ENCODE measurements at regions not wholly inside any gene's neighbourhood (a gene's known extent, or its start where the extent isn't known, plus 50 kb on each side); places are given as distances from the start of the nearest gene placed in this dataset.
"Not testable (repeated sequence)": the region's sequence is repeated elsewhere in the genome, so short reads cannot be mapped to it uniquely, and the experiment has no call there.

DNA sequence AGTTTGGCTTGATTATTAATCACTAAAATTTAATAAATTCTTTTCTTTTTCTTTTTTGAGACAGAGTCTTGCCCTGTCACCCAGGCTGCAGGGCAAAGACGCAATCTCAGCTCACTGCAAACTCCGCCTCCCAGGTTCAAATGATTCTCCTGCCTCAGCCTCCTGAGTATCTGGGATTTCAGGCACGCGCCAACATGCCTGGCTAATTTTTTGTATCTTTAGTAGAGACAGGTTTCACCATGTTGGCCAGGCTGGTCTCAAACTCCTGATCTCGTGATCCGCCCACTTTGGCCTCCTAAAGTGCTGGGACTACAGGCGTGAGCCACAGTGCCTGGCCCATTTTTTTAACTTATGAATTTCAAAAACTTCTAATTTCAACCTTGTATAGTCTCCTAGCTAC, 215.6 kb upstream of the RBBP8 start:
- not testable (repeated sequence) for H3K4me1 ChIP-seq (ENCODE audit: control insufficient read depth in 3 of 3, insufficient read depth in 2 of 3, low read depth in 1 of 3, low read length in 2 of 3); H3K4me3 ChIP-seq (ENCODE audit: low read depth in 1 of 3, low read length in 3 of 3); DNase-seq; FAIRE-seq; H3K27ac ChIP-seq (ENCODE audit: low read depth in 1 of 3, low read length in 2 of 3); H3K9me3 ChIP-seq (ENCODE audit: control insufficient read depth in 2 of 2, insufficient read depth in 1 of 2, low read depth in 1 of 2, low read length in 1 of 2); H3K27me3 ChIP-seq (ENCODE audit: control insufficient read depth in 3 of 3, insufficient read depth in 3 of 3, low read length in 3 of 3); H3K36me3 ChIP-seq (ENCODE audit: control insufficient read depth in 3 of 3, insufficient read depth in 2 of 3, low read depth in 1 of 3, low read length in 3 of 3)
- WGBS, 3 donors, result 94 to 95% (median 95%) methylated on average over 7 of the region's 7 CpGs

DNA sequence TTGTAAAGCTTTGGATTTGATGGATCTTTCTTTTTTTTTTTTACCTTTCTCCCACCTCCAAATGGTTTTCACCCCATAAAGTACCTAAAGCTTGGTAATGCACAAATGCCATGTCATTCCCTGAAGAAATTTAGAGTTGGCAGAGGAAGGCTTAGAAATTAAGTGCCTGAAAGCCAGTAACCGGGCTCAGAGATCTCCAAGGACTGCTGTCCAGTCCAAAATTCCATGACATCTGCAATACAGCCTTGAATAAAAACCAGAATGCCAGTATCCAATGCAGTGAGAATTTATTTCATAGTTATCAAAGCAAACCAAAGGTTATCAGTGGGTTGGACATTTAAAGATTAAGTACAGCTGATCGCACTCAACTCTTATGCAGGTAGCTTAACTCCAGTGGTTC, 209.9 kb upstream of the RBBP8 start:
- Histone ChIP-seq H3K36me3 (ENCODE audit: control insufficient read depth in 3 of 3, insufficient read depth in 2 of 3, low read depth in 1 of 3, low read length in 3 of 3) (no peaks in the 10 kb centered on the region), H3K27me3 (ENCODE audit: control insufficient read depth in 3 of 3, insufficient read depth in 3 of 3, low read length in 3 of 3) (peaks cover 0 to 2% (median 0%) of the 10 kb centered on the region in 3 donors), H3K4me3 (ENCODE audit: low read depth in 1 of 3, low read length in 3 of 3) (no peak overlapping the region), H3K9me3 (ENCODE audit: control insufficient read depth in 2 of 2, insufficient read depth in 1 of 2, low read depth in 1 of 2, low read length in 1 of 2) (peaks cover 0 to 4% of the 10 kb centered on the region in 2 donors), H3K27ac (ENCODE audit: low read depth in 1 of 3, low read length in 2 of 3) (peak overlapping the region in 1 of 3 donors; percentile 93), H3K4me1 (ENCODE audit: control insufficient read depth in 3 of 3, insufficient read depth in 2 of 3, low read depth in 1 of 3, low read length in 2 of 3) (peaks cover 0 to 29% (median under 1%) of the 10 kb centered on the region in 3 donors)
- FAIRE-seq (no peak), DNase-seq (no peak)
- 63 to 72% (median 67%) methylated on average over 2 of the region's 2 CpGs for WGBS, 3 donors

GRCh38 chr18:22723773-22724172, 209.4 kb upstream of the RBBP8 start:
- peak overlapping the region in 1 of 3 donors; percentile 93 for H3K27ac ChIP-seq (ENCODE audit: low read depth in 1 of 3, low read length in 2 of 3)
- 46 to 83% (median 80%) methylated on average over 2 of the region's 2 CpGs for WGBS, 3 donors
- peaks cover 0 to 34% (median 3%) of the 10 kb centered on the region in 3 donors for H3K4me1 ChIP-seq (ENCODE audit: control insufficient read depth in 3 of 3, insufficient read depth in 2 of 3, low read depth in 1 of 3, low read length in 2 of 3)
- no peak overlapping the region for H3K4me3 ChIP-seq (ENCODE audit: low read depth in 1 of 3, low read length in 3 of 3)
- H3K9me3 ChIP-seq (ENCODE audit: control insufficient read depth in 2 of 2, insufficient read depth in 1 of 2, low read depth in 1 of 2, low read length in 1 of 2), result peaks cover 0 to 4% of the 10 kb centered on the region in 2 donors
- no peaks in the 10 kb centered on the region for H3K36me3 ChIP-seq (ENCODE audit: control insufficient read depth in 3 of 3, insufficient read depth in 2 of 3, low read depth in 1 of 3, low read length in 3 of 3)
- FAIRE-seq (no peak), DNase-seq (peak in 1 of 2 donors; percentile 79)
- H3K27me3 ChIP-seq (ENCODE audit: control insufficient read depth in 3 of 3, insufficient read depth in 3 of 3, low read length in 3 of 3), result peaks cover 0 to 2% (median 0%) of the 10 kb centered on the region in 3 donors

- FAIRE-seq, result no peak
- H3K27me3 ChIP-seq (ENCODE audit: control insufficient read depth in 3 of 3, insufficient read depth in 3 of 3, low read length in 3 of 3), result no peaks in the 10 kb centered on the region
- H3K4me1 ChIP-seq (ENCODE audit: control insufficient read depth in 3 of 3, insufficient read depth in 2 of 3, low read depth in 1 of 3, low read length in 2 of 3), result peaks cover 0 to 39% (median 3%) of the 10 kb centered on the region in 3 donors
- DNase-seq, result no peak
- no peak overlapping the region for H3K27ac ChIP-seq (ENCODE audit: low read depth in 1 of 3, low read length in 2 of 3)
- H3K9me3 ChIP-seq (ENCODE audit: control insufficient read depth in 2 of 2, insufficient read depth in 1 of 2, low read depth in 1 of 2, low read length in 1 of 2), result peaks cover 0 to 4% of the 10 kb centered on the region in 2 donors
- H3K4me3 ChIP-seq (ENCODE audit: low read depth in 1 of 3, low read length in 3 of 3), result no peak overlapping the region
- no peaks in the 10 kb centered on the region for H3K36me3 ChIP-seq (ENCODE audit: control insufficient read depth in 3 of 3, insufficient read depth in 2 of 3, low read depth in 1 of 3, low read length in 3 of 3)
- 68 to 81% (median 77%) methylated on average over 2 of the region's 2 CpGs for WGBS, 3 donors
Observed at GRCh38 chr18:22726469-22726868, 206.7 kb upstream of the RBBP8 start.

GRCh38 chr18:22728016-22728415, 205.1 kb upstream of the RBBP8 start:
- Histone ChIP-seq H3K9me3 (ENCODE audit: control insufficient read depth in 2 of 2, insufficient read depth in 1 of 2, low read depth in 1 of 2, low read length in 1 of 2) (peaks cover 0 to 4% of the 10 kb centered on the region in 2 donors), H3K4me1 (ENCODE audit: control insufficient read depth in 3 of 3, insufficient read depth in 2 of 3, low read depth in 1 of 3, low read length in 2 of 3) (peaks cover 0 to 35% (median 3%) of the 10 kb centered on the region in 3 donors), H3K27ac (ENCODE audit: low read depth in 1 of 3, low read length in 2 of 3) (peak overlapping the region in 1 of 3 donors; percentile 80), H3K4me3 (ENCODE audit: low read depth in 1 of 3, low read length in 3 of 3) (no peak overlapping the region), H3K36me3 (ENCODE audit: control insufficient read depth in 3 of 3, insufficient read depth in 2 of 3, low read depth in 1 of 3, low read length in 3 of 3) (no peaks in the 10 kb centered on the region), H3K27me3 (ENCODE audit: control insufficient read depth in 3 of 3, insufficient read depth in 3 of 3, low read length in 3 of 3) (no peaks in the 10 kb centered on the region)
- DNase-seq, result peak; percentile 74 to 90
- no peak for FAIRE-seq

DNA sequence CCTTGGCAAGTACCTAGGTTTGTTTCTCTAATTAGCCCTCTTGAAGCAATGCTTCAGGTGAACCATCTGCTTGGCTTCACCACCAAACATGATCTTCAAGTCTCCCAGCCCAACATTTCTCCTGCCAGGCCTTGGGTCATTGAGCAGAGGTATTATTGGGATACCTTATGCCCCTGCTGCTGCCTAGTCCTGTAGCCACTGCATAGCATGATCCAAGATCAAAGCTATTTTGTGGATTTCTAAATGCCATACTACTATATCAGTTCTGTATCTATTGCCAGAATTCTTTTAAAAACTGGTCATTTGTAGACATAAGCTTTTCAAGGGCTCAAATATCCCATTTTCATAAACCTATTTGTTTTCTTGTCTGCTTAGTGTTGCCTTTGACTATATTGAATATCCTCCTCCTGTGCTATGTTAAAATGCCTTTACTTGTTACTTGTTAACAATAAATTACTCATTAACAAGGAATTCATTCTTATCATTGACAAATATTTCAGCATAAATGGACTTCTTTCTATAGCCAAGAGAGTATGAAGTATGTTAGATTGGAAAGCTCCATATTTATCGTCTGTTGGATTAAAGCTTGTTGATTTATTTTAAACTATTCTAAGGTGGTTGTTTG, 204.5 kb upstream of the RBBP8 start:
- H3K36me3 ChIP-seq (ENCODE audit: control insufficient read depth in 3 of 3, insufficient read depth in 2 of 3, low read depth in 1 of 3, low read length in 3 of 3), result no peaks in the 10 kb centered on the region
- no peak for FAIRE-seq
- no peak overlapping the region for H3K4me3 ChIP-seq (ENCODE audit: low read depth in 1 of 3, low read length in 3 of 3)
- WGBS, 3 donors, result 11 to 30% (median 18%) methylated on average over 1 of the region's 1 CpG
- peaks cover 0 to 29% (median 3%) of the 10 kb centered on the region in 3 donors for H3K4me1 ChIP-seq (ENCODE audit: control insufficient read depth in 3 of 3, insufficient read depth in 2 of 3, low read depth in 1 of 3, low read length in 2 of 3)
- peak in 1 of 2 donors; percentile 38 for DNase-seq
- H3K27me3 ChIP-seq (ENCODE audit: control insufficient read depth in 3 of 3, insufficient read depth in 3 of 3, low read length in 3 of 3), result no peaks in the 10 kb centered on the region
- H3K27ac ChIP-seq (ENCODE audit: low read depth in 1 of 3, low read length in 2 of 3), result peak overlapping the region in 1 of 3 donors; percentile 80
- peaks cover 0 to 4% of the 10 kb centered on the region in 2 donors for H3K9me3 ChIP-seq (ENCODE audit: control insufficient read depth in 2 of 2, insufficient read depth in 1 of 2, low read depth in 1 of 2, low read length in 1 of 2)

DNA sequence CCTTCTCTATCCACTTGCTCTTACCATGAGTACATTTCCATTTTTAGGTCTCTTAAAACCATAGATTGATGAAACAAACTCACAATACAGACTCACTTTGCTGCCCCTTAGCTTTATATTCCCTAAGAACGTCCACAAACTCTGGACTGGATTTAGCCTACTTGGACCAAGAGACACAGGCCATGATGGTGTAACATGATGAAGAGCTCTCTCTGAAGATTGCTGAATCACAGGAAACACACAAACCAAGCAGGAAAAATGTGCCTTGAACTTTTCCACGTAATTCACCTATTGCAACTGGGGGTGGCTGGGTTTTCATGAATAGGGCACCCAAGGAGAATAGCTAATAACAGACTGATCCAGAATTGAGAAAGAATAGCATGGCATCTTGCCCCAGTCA, 201.7 kb upstream of the RBBP8 start:
- Histone ChIP-seq H3K4me3 (ENCODE audit: low read depth in 1 of 3, low read length in 3 of 3) (no peak overlapping the region), H3K9me3 (ENCODE audit: control insufficient read depth in 2 of 2, insufficient read depth in 1 of 2, low read depth in 1 of 2, low read length in 1 of 2) (no peaks in the 10 kb centered on the region), H3K4me1 (ENCODE audit: control insufficient read depth in 3 of 3, insufficient read depth in 2 of 3, low read depth in 1 of 3, low read length in 2 of 3) (peaks cover 0 to 19% (median 3%) of the 10 kb centered on the region in 3 donors), H3K27ac (ENCODE audit: low read depth in 1 of 3, low read length in 2 of 3) (no peak overlapping the region), H3K36me3 (ENCODE audit: control insufficient read depth in 3 of 3, insufficient read depth in 2 of 3, low read depth in 1 of 3, low read length in 3 of 3) (no peaks in the 10 kb centered on the region), H3K27me3 (ENCODE audit: control insufficient read depth in 3 of 3, insufficient read depth in 3 of 3, low read length in 3 of 3) (no peaks in the 10 kb centered on the region)
- no peak for DNase-seq
- no peak for FAIRE-seq
- WGBS, 3 donors, result 64 to 91% (median 85%) methylated on average over 2 of the region's 2 CpGs

DNA sequence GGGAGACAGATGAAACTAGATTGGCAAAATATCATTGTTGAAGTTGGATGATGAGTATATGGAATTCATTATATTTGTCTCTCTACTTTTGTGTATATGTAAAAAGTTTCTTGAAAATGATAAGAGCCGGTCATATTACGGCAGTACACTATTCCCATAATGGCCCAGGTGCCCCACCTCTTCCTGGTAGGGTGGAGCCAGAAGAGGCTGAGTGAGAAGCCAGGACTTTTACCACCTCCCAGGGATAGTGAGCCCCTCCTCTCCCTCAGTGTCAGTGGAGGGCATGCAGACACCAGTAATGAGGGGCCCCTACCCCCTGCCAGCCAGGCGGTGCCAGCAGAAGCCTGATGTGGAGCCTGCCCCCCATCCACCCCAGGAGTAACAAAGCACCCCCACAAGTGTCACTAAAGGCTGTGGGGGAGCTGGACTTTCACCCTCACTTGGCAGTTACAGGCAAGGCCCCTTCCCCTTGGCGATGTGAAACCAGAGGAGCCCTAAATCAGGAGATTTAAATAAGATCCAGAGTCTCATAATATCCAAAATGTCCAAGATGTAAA, 198.9 kb upstream of the RBBP8 start:
- 59 to 72% (median 62%) methylated on average over 4 of the region's 4 CpGs for WGBS, 3 donors
- Histone ChIP-seq H3K4me1 (ENCODE audit: control insufficient read depth in 3 of 3, insufficient read depth in 2 of 3, low read depth in 1 of 3, low read length in 2 of 3) (peaks cover 0 to 4% (median 0%) of the 10 kb centered on the region in 3 donors), H3K9me3 (ENCODE audit: control insufficient read depth in 2 of 2, insufficient read depth in 1 of 2, low read depth in 1 of 2, low read length in 1 of 2) (no peaks in the 10 kb centered on the region), H3K36me3 (ENCODE audit: control insufficient read depth in 3 of 3, insufficient read depth in 2 of 3, low read depth in 1 of 3, low read length in 3 of 3) (no peaks in the 10 kb centered on the region), H3K27me3 (ENCODE audit: control insufficient read depth in 3 of 3, insufficient read depth in 3 of 3, low read length in 3 of 3) (no peaks in the 10 kb centered on the region), H3K4me3 (ENCODE audit: low read depth in 1 of 3, low read length in 3 of 3) (no peak overlapping the region), H3K27ac (ENCODE audit: low read depth in 1 of 3, low read length in 2 of 3) (no peak overlapping the region)
- FAIRE-seq (no peak), DNase-seq (no peak)

Data from small intestine (tissue), 7 donors.